Tibial artery (tissue), 4 donors: ENCODE measurements at regions not wholly inside any gene's neighbourhood (a gene's known extent, or its start where the extent isn't known, plus 50 kb on each side); places are given as distances from the start of the nearest gene placed in this dataset.

Experiments
- DNase-seq, 2 donors: peaks; one replicate each; pipeline ENCODE4 v3.0.0-alpha.2; 2019
- H3K27ac ChIP-seq, 2 donors: fragments of 200-600 bp; sonication (generic) in 1 of 2; 1 replicate in 1 of 2; 2 replicates in 1 of 2; pipeline ENCODE4 v1.5.1; 2018 to 2019; ENCODE audit warnings: mild to moderate bottlenecking in 1 of 2
- H3K27me3 ChIP-seq, 2 donors: fragments of 200-600 bp; sonication (generic) in 1 of 2; one replicate each; pipeline versions ENCODE4 v1.5.1 to v1.6.0; 2016 to 2019
- H3K36me3 ChIP-seq, 3 donors: fragments of 200-600 bp; sonication (generic) in 2 of 3; one replicate each; pipeline ENCODE4 v1.5.1; 2016 to 2019; ENCODE audit warnings: mild to moderate bottlenecking in 2 of 3
- H3K4me1 ChIP-seq, 4 donors: fragments of 200-600 bp; sonication (generic) in 2 of 4; 1 replicate in 3 of 4; 2 replicates in 1 of 4; pipeline ENCODE4 v1.5.1; 2016 to 2019
- H3K4me3 ChIP-seq, 2 donors: fragments of 200-600 bp; sonication (generic) in 1 of 2; 1 replicate in 1 of 2; 2 replicates in 1 of 2; pipeline ENCODE4 v1.5.1; 2018 to 2019; ENCODE audit warnings: mild to moderate bottlenecking in 2 of 2
- H3K9me3 ChIP-seq, 3 donors: fragments of 200-600 bp; sonication (generic) in 1 of 3; one replicate each; pipeline ENCODE4 v1.5.1; 2016 to 2019
- intact Hi-C: fragments of 100-400 bp; cut with DNase I; formaldehyde crosslinking; loops from one replicate; pipeline ENCODE4 v1.15.0; 2023; ENCODE audit warnings: low total_unique reads
- TF ChIP-seq, protein P1 (sequence below), 2 experiments: fragments of 200-600 bp in 1 of 2; fragments of 450-650 bp in 1 of 2; IDR thresholded peaks; one replicate each; pipeline ENCODE4 v1.5.1; 2017 to 2019; ENCODE audit warnings: antibody characterized with exemption in 2 of 2, mild to moderate bottlenecking in 1 of 2, moderate library complexity in 1 of 2

DNA sequence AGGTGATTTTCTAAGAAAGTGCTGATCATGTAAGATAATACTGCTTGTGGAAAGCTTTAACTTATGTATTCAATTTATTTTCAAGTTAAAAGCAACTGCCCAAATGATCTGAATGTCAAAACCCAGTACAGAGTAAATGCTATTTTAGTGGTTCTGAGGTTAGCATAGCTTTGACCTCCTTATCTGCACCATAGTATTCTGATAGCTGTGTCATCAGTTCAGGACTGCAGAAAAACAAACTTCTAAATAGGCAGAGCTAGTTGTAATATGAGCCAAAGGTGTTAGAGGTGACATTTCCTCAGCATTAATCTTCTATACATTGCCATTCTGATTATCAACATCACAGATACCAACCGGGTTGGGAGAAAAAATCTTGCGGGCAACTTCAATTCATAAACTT is 758.7 kb downstream of the SLITRK5 start:
- Histone ChIP-seq H3K36me3 (no peaks in the 10 kb centered on the region), H3K4me1 (no peaks in the 10 kb centered on the region), H3K27me3 (no peaks in the 10 kb centered on the region), H3K27ac (no peak overlapping the region), H3K9me3 (peaks cover 0 to 11% (median under 1%) of the 10 kb centered on the region in 3 donors), H3K4me3 (no peak overlapping the region)
- intact Hi-C loops, result no loop called here
- TF ChIP-seq, protein P1, sequence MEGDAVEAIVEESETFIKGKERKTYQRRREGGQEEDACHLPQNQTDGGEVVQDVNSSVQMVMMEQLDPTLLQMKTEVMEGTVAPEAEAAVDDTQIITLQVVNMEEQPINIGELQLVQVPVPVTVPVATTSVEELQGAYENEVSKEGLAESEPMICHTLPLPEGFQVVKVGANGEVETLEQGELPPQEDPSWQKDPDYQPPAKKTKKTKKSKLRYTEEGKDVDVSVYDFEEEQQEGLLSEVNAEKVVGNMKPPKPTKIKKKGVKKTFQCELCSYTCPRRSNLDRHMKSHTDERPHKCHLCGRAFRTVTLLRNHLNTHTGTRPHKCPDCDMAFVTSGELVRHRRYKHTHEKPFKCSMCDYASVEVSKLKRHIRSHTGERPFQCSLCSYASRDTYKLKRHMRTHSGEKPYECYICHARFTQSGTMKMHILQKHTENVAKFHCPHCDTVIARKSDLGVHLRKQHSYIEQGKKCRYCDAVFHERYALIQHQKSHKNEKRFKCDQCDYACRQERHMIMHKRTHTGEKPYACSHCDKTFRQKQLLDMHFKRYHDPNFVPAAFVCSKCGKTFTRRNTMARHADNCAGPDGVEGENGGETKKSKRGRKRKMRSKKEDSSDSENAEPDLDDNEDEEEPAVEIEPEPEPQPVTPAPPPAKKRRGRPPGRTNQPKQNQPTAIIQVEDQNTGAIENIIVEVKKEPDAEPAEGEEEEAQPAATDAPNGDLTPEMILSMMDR (IDR thresholded peaks at IDR 0.05), result no peak
- no peak for DNase-seq

DNA sequence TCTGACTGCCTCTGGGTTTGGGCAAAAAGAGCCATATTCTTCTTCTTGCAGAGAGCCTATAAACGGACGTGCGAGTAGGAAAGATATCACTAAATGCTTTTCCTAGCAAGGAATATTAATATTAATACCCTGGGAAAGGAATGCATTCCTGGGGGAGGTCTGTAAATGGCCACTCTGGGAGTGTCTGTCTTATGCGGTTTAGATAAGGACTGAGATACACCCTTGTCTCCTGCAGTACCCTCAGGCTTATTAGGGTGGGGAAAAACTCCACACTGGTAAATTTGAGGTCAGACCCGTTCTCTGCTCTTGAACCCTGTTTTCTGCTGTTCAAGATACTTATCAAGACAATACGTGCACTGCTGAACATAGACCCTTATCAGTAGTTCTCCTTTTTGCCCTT is 763.8 kb downstream of the SLITRK5 start:
- TF ChIP-seq, protein P1 (IDR thresholded peaks at IDR 0.05), result no peak
- H3K36me3 ChIP-seq, result no peaks in the 10 kb centered on the region
- H3K9me3 ChIP-seq, result peaks cover 0 to 6% (median 3%) of the 10 kb centered on the region in 3 donors
- intact Hi-C loops, result no loop called here
- H3K4me3 ChIP-seq, result no peak overlapping the region
- no peak overlapping the region for H3K27ac ChIP-seq
- H3K27me3 ChIP-seq, result no peaks in the 10 kb centered on the region
- H3K4me1 ChIP-seq, result no peaks in the 10 kb centered on the region
- no peak for DNase-seq

DNA sequence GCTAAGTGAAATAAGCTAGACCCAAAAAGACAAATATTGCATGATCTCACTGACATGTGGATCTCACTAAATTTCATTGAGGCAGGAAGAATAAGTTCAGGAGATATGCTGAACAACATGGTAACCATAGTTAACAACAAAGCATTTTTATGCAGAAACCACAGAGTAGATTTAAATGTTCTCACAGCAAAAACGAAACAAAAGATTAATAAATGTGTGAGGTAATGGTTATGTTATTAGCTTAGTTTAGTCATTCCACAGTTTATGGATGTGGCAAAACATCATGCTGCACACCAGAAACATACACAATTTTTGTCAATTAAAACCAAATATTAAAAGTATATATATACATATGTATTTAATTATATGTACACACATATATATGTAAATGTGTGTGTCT is 765.8 kb downstream of the SLITRK5 start:
- H3K9me3 ChIP-seq, result peaks cover 0 to 6% (median 3%) of the 10 kb centered on the region in 3 donors
- no peak for DNase-seq
- no peaks in the 10 kb centered on the region for H3K4me1 ChIP-seq
- no peak overlapping the region for H3K27ac ChIP-seq
- H3K27me3 ChIP-seq, result no peaks in the 10 kb centered on the region
- H3K4me3 ChIP-seq, result no peak overlapping the region
- TF ChIP-seq, protein P1 (IDR thresholded peaks at IDR 0.05), result no peak
- no peaks in the 10 kb centered on the region for H3K36me3 ChIP-seq
- intact Hi-C loops, result no loop called here

DNA sequence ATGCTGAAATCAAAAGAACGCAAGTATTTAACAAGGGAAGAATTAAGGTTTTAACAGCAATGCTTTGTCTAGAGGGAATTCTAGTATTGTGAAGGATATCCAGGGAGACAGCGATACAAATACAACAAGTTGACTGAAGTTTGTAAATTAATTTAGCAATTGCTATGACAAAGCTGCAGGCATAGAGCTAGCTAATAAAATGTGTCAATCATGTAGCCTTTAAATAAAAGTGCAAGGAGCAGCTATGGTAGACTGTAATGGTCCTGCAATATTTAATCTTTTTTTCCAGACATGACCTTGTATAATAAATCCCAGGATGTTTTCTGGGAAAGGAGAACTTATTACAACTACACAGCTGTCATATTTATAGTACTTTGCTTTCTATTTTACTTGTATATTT is 779.3 kb downstream of the SLITRK5 start:
- intact Hi-C loops, result no loop called here
- Histone ChIP-seq H3K4me3 (no peak overlapping the region), H3K36me3 (no peaks in the 10 kb centered on the region), H3K27me3 (no peaks in the 10 kb centered on the region), H3K4me1 (no peaks in the 10 kb centered on the region), H3K27ac (no peak overlapping the region), H3K9me3 (peaks cover 0 to 3% (median 0%) of the 10 kb centered on the region in 3 donors)
- no peak for DNase-seq
- TF ChIP-seq, protein P1 (IDR thresholded peaks at IDR 0.05), result no peak

DNA sequence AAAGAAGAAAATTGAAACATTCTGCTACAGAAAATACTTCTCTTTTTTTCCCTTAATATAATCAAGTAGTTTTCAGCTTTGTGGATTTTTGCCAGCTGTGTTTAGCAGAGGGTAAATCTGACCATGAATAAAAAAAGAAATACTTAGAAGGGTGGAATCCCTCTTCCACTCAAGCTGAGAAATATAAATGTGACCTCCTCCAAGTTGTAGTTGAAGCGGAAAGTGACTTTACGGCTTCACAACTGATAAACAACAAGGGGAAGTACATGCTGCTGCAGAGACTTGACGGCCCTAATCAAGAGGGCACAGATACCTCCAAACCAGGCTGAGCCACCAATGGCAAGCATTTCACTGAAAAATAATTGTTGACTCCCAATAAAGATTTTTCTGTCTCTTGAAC is 785.0 kb downstream of the SLITRK5 start:
- no peaks in the 10 kb centered on the region for H3K36me3 ChIP-seq
- TF ChIP-seq, protein P1 (IDR thresholded peaks at IDR 0.05), result no peak
- intact Hi-C loops, result no loop called here
- H3K27ac ChIP-seq, result no peak overlapping the region
- no peak for DNase-seq
- no peaks in the 10 kb centered on the region for H3K4me1 ChIP-seq
- H3K27me3 ChIP-seq, result no peaks in the 10 kb centered on the region
- H3K9me3 ChIP-seq, result no peaks in the 10 kb centered on the region
- H3K4me3 ChIP-seq, result no peak overlapping the region

DNA sequence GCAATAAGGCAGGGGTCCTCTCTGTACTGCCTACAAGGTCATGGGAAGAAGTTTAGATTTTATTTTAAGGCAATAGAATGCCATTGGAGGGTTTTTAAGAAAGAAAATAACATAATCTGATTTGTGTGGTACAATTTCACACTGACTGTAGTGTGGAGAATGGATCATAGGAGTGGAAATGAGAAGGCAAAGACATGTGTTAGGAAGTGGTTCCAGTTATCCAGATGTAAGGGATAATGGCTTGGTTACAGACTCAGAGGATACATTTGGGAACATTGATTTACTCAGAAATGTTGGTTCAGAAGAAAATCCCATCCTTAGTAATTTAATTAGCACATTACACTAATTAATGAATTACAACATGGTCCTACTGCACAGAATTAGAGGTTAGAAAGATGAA is 788.2 kb downstream of the SLITRK5 start:
- Histone ChIP-seq H3K27ac (no peak overlapping the region), H3K36me3 (no peaks in the 10 kb centered on the region), H3K4me3 (no peak overlapping the region), H3K27me3 (no peaks in the 10 kb centered on the region), H3K9me3 (no peaks in the 10 kb centered on the region), H3K4me1 (no peaks in the 10 kb centered on the region)
- no peak for DNase-seq
- intact Hi-C loops, result no loop called here
- TF ChIP-seq, protein P1 (IDR thresholded peaks at IDR 0.05), result no peak
